OCI-LY1 (cell line): ENCODE measurements at regions not wholly inside any gene's neighbourhood (a gene's known extent, or its start where the extent isn't known, plus 50 kb on each side); places are given as distances from the start of the nearest gene placed in this dataset.

Experiments
- EZH2 ChIP-seq: fragments of 200-600 bp; sonication (generic), shearing (Covaris generic); IDR thresholded peaks from 2 replicates; pipeline ENCODE4 v1.8.0; 2017; ENCODE audit warnings: borderline replicate concordance, mixed run types, mild to moderate bottlenecking, antibody characterized with exemption, low read length, moderate library complexity, mixed read lengths
- TF ChIP-seq, protein P1 (sequence below): fragments of 200-600 bp; sonication (generic), shearing (Covaris generic); IDR thresholded peaks from 2 replicates; pipeline ENCODE4 v1.5.1; 2017; ENCODE audit warnings: mild to moderate bottlenecking, antibody characterized with exemption, low read length, moderate library complexity, mixed read lengths

DNA sequence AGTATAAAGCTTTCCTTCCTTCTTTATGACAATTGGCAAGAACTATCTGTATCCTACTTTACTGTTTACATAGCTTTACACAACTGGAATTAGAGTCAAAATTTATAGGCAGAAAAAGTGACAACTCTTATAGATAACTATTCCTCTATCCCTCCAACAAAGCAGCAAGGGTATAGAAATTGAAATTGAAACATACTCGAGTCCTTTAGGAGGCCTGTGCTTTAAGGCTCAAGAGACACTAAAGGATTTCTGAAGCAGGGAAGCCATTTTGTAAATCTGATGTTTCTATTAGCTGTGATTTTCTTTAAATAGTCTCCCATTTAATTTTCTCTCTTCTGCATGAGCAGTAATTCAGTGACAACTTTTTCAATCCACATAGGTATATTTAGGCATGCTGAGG lies 567.6 kb upstream of the MAN1A1 start:
- TF ChIP-seq, protein P1, sequence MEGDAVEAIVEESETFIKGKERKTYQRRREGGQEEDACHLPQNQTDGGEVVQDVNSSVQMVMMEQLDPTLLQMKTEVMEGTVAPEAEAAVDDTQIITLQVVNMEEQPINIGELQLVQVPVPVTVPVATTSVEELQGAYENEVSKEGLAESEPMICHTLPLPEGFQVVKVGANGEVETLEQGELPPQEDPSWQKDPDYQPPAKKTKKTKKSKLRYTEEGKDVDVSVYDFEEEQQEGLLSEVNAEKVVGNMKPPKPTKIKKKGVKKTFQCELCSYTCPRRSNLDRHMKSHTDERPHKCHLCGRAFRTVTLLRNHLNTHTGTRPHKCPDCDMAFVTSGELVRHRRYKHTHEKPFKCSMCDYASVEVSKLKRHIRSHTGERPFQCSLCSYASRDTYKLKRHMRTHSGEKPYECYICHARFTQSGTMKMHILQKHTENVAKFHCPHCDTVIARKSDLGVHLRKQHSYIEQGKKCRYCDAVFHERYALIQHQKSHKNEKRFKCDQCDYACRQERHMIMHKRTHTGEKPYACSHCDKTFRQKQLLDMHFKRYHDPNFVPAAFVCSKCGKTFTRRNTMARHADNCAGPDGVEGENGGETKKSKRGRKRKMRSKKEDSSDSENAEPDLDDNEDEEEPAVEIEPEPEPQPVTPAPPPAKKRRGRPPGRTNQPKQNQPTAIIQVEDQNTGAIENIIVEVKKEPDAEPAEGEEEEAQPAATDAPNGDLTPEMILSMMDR: no peak
- no peak for TF ChIP-seq EZH2
